H9 (cell line): ENCODE measurements at regions not wholly inside any gene's neighbourhood (a gene's known extent, or its start where the extent isn't known, plus 50 kb on each side); places are given as distances from the start of the nearest gene placed in this dataset.

Experiments
- DNase-seq: peaks from one replicate; pipeline ENCODE4 v3.0.0-alpha.2; 2017
- H2AFZ ChIP-seq: one replicate; pipeline ENCODE4 v1.6.1; 2013; ENCODE audit warnings: mild to moderate bottlenecking, low read length, control low read depth, moderate library complexity
- H2AK5ac ChIP-seq: 2 replicates; pipeline ENCODE4 v1.6.1; 2013; ENCODE audit warnings: low read length, control low read depth, mixed read lengths; ENCODE audit not compliant: insufficient read length
- H2BK120ac ChIP-seq: one replicate; pipeline ENCODE4 v1.6.1; 2013; ENCODE audit warnings: low read depth, mild to moderate bottlenecking, low read length, control low read depth, inconsistent platforms; ENCODE audit not compliant: poor library complexity, severe bottlenecking
- H2BK12ac ChIP-seq: 2 replicates; pipeline ENCODE4 v1.6.1; 2013; ENCODE audit warnings: low read length, control low read depth, mixed read lengths, low read depth; ENCODE audit not compliant: insufficient read length
- H2BK15ac ChIP-seq: 2 replicates; pipeline ENCODE4 v1.6.1; 2013; ENCODE audit warnings: low read depth, low read length, control low read depth
- H2BK20ac ChIP-seq: one replicate; pipeline ENCODE4 v1.6.1; 2013; ENCODE audit warnings: low read depth, mild to moderate bottlenecking, low read length, control low read depth, inconsistent platforms; ENCODE audit not compliant: poor library complexity, severe bottlenecking
- H2BK5ac ChIP-seq: 2 replicates; pipeline ENCODE4 v1.6.1; 2013; ENCODE audit warnings: low read length, control low read depth, mixed read lengths; ENCODE audit not compliant: insufficient read length
- H3K14ac ChIP-seq: 2 replicates; pipeline ENCODE4 v1.6.1; 2013; ENCODE audit warnings: low read length, control low read depth; ENCODE audit not compliant: insufficient read depth
- H3K18ac ChIP-seq: 2 replicates; pipeline ENCODE4 v1.6.1; 2013; ENCODE audit warnings: low read depth, mild to moderate bottlenecking, mixed read lengths, low read length, control low read depth; ENCODE audit not compliant: insufficient read length
- H3K23ac ChIP-seq: 2 replicates; pipeline ENCODE4 v1.6.1; 2013; ENCODE audit warnings: low read length, control low read depth, mixed read lengths, low read depth; ENCODE audit not compliant: insufficient read length
- H3K23me2 ChIP-seq: 2 replicates; pipeline ENCODE4 v1.6.1; 2013; ENCODE audit warnings: low read depth, mild to moderate bottlenecking, mixed read lengths, low read length, control low read depth; ENCODE audit not compliant: insufficient read length, poor library complexity, severe bottlenecking
- H3K27ac ChIP-seq: 2 replicates; pipeline ENCODE4 v1.5.1; 2013; ENCODE audit warnings: low read length, control low read depth, mixed read lengths, low read depth; ENCODE audit not compliant: insufficient read length
- H3K27me3 ChIP-seq: 2 replicates; pipeline ENCODE4 v1.6.1; 2013; ENCODE audit warnings: low read length, control low read depth, inconsistent platforms; ENCODE audit not compliant: insufficient read depth
- H3K4ac ChIP-seq: 2 replicates; pipeline ENCODE4 v1.6.1; 2013; ENCODE audit warnings: low read depth, mild to moderate bottlenecking, control low read depth, inconsistent platforms, low read length, moderate library complexity
- H3K4me1 ChIP-seq: 2 replicates; pipeline ENCODE4 v1.6.1; 2013; ENCODE audit warnings: low read length, control low read depth, inconsistent platforms; ENCODE audit not compliant: insufficient read depth
- H3K4me2 ChIP-seq: 2 replicates; pipeline ENCODE4 v1.6.1; 2013; ENCODE audit warnings: low read length, control low read depth, mixed read lengths; ENCODE audit not compliant: insufficient read length, insufficient read depth
- H3K56ac ChIP-seq: 2 replicates; pipeline ENCODE4 v1.6.1; 2013; ENCODE audit warnings: low read depth, mild to moderate bottlenecking, mixed read lengths, low read length, control low read depth; ENCODE audit not compliant: insufficient read length
- H3K79me1 ChIP-seq: 2 replicates; pipeline ENCODE4 v1.6.1; 2013; ENCODE audit warnings: low read depth, mild to moderate bottlenecking, moderate library complexity, low read length, control low read depth, inconsistent platforms; ENCODE audit not compliant: insufficient read depth, poor library complexity, severe bottlenecking
- H3K79me2 ChIP-seq: 2 replicates; pipeline ENCODE4 v1.6.1; 2013; ENCODE audit warnings: low read length, control low read depth, inconsistent platforms; ENCODE audit not compliant: insufficient read depth
- H3K9ac ChIP-seq: 2 replicates; pipeline ENCODE4 v1.6.1; 2013; ENCODE audit warnings: low read length, control low read depth, mixed read lengths; ENCODE audit not compliant: insufficient read length; ENCODE audit errors: extremely low read depth
- H3K9me3 ChIP-seq: one replicate; pipeline ENCODE4 v1.6.1; 2013; ENCODE audit warnings: low read depth, low read length, inconsistent platforms; ENCODE audit not compliant: control insufficient read depth
- H3T11ph ChIP-seq: one replicate; pipeline ENCODE4 v1.6.1; 2013; ENCODE audit warnings: mild to moderate bottlenecking, low read length, control low read depth, inconsistent platforms
- H4K20me1 ChIP-seq: one replicate; pipeline ENCODE4 v1.6.1; 2013; ENCODE audit not compliant: control insufficient read depth, insufficient read length, insufficient read depth
- H4K5ac ChIP-seq: 2 replicates; pipeline ENCODE4 v1.6.1; 2013; ENCODE audit warnings: low read depth, mild to moderate bottlenecking, mixed read lengths, low read length, control low read depth; ENCODE audit not compliant: insufficient read length
- H4K8ac ChIP-seq: replicated peaks from 2 replicates; pipeline ENCODE4 v1.6.1; 2013; ENCODE audit warnings: low read length, control low read depth, mixed read lengths, low read depth; ENCODE audit not compliant: insufficient read length
- H4K91ac ChIP-seq: 2 replicates; pipeline ENCODE4 v1.6.1; 2013; ENCODE audit warnings: low read depth, mild to moderate bottlenecking, moderate library complexity, mixed read lengths, low read length, control low read depth; ENCODE audit not compliant: insufficient read length
- H3K27ac Mint-ChIP-seq, 3 experiments: 2 replicates in 2 of 3; 3 replicates in 1 of 3; pipeline ENCODE4 v1.8.0; 2020 to 2021; ENCODE audit warnings: mixed read lengths in 3 of 3, mild to moderate bottlenecking in 1 of 3, moderate library complexity in 1 of 3
- H3K27me3 Mint-ChIP-seq: 2 replicates; pipeline ENCODE4 v1.8.0; 2021; ENCODE audit warnings: low read depth, mild to moderate bottlenecking, moderate library complexity, mixed read lengths
- H3K36me3 Mint-ChIP-seq, 3 experiments: 2 replicates in 2 of 3; 3 replicates in 1 of 3; pipeline ENCODE4 v1.8.0; 2020 to 2021; ENCODE audit warnings: low read depth in 3 of 3, mixed read lengths in 3 of 3; ENCODE audit not compliant: insufficient read depth in 1 of 3
- H3K4me1 Mint-ChIP-seq, 2 experiments: 2 replicates each; pipeline ENCODE4 v1.8.0; 2020; ENCODE audit warnings: mixed read lengths in 2 of 2
- H3K4me3 Mint-ChIP-seq, 2 experiments: 2 replicates in 1 of 2; 3 replicates in 1 of 2; pipeline ENCODE4 v1.8.0; 2020 to 2021; ENCODE audit warnings: mild to moderate bottlenecking in 2 of 2, mixed read lengths in 2 of 2, moderate library complexity in 1 of 2
- H3K9me3 Mint-ChIP-seq, 2 experiments: 2 replicates in 1 of 2; 3 replicates in 1 of 2; pipeline ENCODE4 v1.8.0; 2020; ENCODE audit warnings: mild to moderate bottlenecking in 2 of 2, mixed read lengths in 2 of 2, moderate library complexity in 1 of 2
- WGBS: extraction: QIAGEN DNeasy Blood & Tissue Kit; methylation state at CpG from one replicate; pipeline ENCODE4 v1.1.7; 2013; ENCODE audit warnings: missing lambda C conversion rate, low lambda C conversion rate, mixed read lengths; ENCODE audit not compliant: insufficient read length; ENCODE audit errors: extremely low coverage; 5-methylcytosine and 5-hydroxymethylcytosine counted together
- TF ChIP-seq, protein P1 (sequence below): fragments of 200-600 bp; sonication (generic); conservative IDR thresholded peaks from 3 replicates; pipeline ENCODE4 v1.8.0; 2021; ENCODE audit warnings: antibody characterized with exemption, mild to moderate bottlenecking

DNA sequence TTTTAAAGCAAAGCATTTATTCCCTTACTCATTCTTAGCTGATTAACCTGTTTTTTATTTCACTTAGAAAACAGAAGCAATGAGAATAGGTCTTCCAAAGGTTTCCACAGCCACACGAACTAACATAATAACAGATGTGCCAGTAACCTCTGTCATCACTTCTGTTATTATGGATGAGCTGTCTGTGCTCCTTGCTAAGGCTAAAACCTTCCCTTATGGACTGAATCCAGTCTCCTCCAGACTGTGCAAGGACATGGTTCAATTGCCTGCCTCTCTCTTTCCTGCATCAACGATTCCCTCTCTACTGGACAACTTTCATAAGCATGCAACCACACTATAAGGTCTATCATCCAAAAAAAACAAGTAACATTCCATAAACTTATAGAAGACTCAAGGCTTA lies 1446.2 kb downstream of the MAT2B start:
- Histone ChIP-seq H3K79me2 (no peaks in the 10 kb centered on the region), H3K4me1 (no peaks in the 10 kb centered on the region; the same call in 1 of the 2 replicates), H4K5ac (no peak overlapping the region), H3K4ac (no peak overlapping the region), H3K18ac (no peak overlapping the region), H3K27me3 (no peaks in the 10 kb centered on the region), H3K9me3 (no peaks in the 10 kb centered on the region), H3K79me1 (no peaks in the 10 kb centered on the region), H2AFZ (no peak overlapping the region), H2BK12ac (no peak overlapping the region), H4K8ac (no peak overlapping the region), H4K91ac (no peak overlapping the region), H3K14ac (no peak overlapping the region), H3K4me2 (no peak overlapping the region), H3K9ac (no peak overlapping the region), H3K27ac (no peak overlapping the region), H3K56ac (no peak overlapping the region), H3T11ph (no peak overlapping the region), H2AK5ac (no peak overlapping the region), H3K23me2 (no peaks in the 10 kb centered on the region), H2BK15ac (no peak overlapping the region), H2BK5ac (no peak overlapping the region), H3K23ac (no peak overlapping the region), H2BK120ac (no peak overlapping the region), H2BK20ac (no peak overlapping the region), H4K20me1 (no peaks in the 10 kb centered on the region)
- Mint-ChIP-seq H3K27ac (no peak overlapping the region; a peak in 1 of 7 replicates), H3K36me3 (no peaks in the 10 kb centered on the region; a peak in 1 of 7 replicates), H3K27me3 (no peaks in the 10 kb centered on the region), H3K4me1 (peaks cover 6% of the 10 kb centered on the region in 2 experiments), H3K9me3 (no peaks in the 10 kb centered on the region), H3K4me3 (no peak overlapping the region)
- WGBS = no CpG with 5 or more reads among the region's 2 CpGs
- TF ChIP-seq, protein P1, sequence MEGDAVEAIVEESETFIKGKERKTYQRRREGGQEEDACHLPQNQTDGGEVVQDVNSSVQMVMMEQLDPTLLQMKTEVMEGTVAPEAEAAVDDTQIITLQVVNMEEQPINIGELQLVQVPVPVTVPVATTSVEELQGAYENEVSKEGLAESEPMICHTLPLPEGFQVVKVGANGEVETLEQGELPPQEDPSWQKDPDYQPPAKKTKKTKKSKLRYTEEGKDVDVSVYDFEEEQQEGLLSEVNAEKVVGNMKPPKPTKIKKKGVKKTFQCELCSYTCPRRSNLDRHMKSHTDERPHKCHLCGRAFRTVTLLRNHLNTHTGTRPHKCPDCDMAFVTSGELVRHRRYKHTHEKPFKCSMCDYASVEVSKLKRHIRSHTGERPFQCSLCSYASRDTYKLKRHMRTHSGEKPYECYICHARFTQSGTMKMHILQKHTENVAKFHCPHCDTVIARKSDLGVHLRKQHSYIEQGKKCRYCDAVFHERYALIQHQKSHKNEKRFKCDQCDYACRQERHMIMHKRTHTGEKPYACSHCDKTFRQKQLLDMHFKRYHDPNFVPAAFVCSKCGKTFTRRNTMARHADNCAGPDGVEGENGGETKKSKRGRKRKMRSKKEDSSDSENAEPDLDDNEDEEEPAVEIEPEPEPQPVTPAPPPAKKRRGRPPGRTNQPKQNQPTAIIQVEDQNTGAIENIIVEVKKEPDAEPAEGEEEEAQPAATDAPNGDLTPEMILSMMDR = no peak
- no peak for DNase-seq
